Gastrocnemius medialis (tissue), 4 donors: ENCODE measurements at regions not wholly inside any gene's neighbourhood (a gene's known extent, or its start where the extent isn't known, plus 50 kb on each side); places are given as distances from the start of the nearest gene placed in this dataset.

Experiments used
- POLR2A ChIP-seq, 2 donors: fragments of 450-650 bp; IDR thresholded peaks; one replicate each; pipeline ENCODE4 v1.6.1; 2017; ENCODE audit warnings: antibody characterized with exemption in 2 of 2, mild to moderate bottlenecking in 2 of 2, moderate library complexity in 2 of 2
- TF ChIP-seq, protein P1 (sequence below), 5 experiments: fragments of 450-650 bp in 3 of 5; fragments of 200-600 bp in 2 of 5; sonication (generic) in 2 of 5; IDR thresholded peaks in 4 of 5; conservative IDR thresholded peaks in 1 of 5; 1 replicate in 4 of 5; 2 replicates in 1 of 5; pipeline ENCODE4 v1.5.1; 2016 to 2019; ENCODE audit warnings: antibody characterized with exemption in 5 of 5, mild to moderate bottlenecking in 3 of 5, moderate library complexity in 3 of 5

DNA sequence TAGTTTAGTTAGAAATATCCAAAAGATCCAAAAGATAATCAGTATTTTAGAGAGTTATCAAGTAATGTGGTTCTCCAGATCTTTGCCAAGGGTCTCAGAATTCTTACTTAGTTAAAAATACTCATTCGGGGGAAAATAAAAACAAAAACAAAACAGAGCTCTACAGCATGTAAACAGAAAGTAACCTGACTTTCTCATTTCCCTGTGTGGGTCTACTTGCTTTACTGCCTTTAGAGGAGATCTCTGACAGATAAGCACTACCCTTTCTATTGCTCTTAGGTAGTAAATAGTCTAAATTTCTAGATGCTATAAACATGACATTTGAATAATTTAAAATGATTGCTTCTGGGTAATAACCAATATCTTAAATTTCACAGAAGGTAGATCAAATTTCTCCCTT is 371.8 kb downstream of the RPL10L start:
- TF ChIP-seq POLR2A (IDR thresholded peaks at IDR 0.05), result no peak
- TF ChIP-seq, protein P1, sequence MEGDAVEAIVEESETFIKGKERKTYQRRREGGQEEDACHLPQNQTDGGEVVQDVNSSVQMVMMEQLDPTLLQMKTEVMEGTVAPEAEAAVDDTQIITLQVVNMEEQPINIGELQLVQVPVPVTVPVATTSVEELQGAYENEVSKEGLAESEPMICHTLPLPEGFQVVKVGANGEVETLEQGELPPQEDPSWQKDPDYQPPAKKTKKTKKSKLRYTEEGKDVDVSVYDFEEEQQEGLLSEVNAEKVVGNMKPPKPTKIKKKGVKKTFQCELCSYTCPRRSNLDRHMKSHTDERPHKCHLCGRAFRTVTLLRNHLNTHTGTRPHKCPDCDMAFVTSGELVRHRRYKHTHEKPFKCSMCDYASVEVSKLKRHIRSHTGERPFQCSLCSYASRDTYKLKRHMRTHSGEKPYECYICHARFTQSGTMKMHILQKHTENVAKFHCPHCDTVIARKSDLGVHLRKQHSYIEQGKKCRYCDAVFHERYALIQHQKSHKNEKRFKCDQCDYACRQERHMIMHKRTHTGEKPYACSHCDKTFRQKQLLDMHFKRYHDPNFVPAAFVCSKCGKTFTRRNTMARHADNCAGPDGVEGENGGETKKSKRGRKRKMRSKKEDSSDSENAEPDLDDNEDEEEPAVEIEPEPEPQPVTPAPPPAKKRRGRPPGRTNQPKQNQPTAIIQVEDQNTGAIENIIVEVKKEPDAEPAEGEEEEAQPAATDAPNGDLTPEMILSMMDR (IDR thresholded peaks at IDR 0.05 in 4 of 5, conservative IDR thresholded peaks at IDR 0.05 in 1 of 5), result no peak
